Endothelial cell of umbilical vein (primary cell): ENCODE measurements at regions not wholly inside any gene's neighbourhood (a gene's known extent, or its start where the extent isn't known, plus 50 kb on each side); places are given as distances from the start of the nearest gene placed in this dataset.

Experiments
- BruUV-seq: library from RNA; stranded (reverse); fragments of 400-500 nt; replicated peaks from 2 replicates; lab custom pipeline; 2021; lab: Mats Ljungman, UMichigan
- CTCF ChIA-PET: fragments of 300-600, 350-600 bp; sonication (Branson Sonifier 250); formaldehyde crosslinking; loops from one replicate; lab custom pipeline; 2021; ENCODE audit warnings: antibody characterized with exemption, inconsistent platforms; lab: Charles Lee
- POLR2A ChIA-PET: fragments of 300-600, 350-600 bp; sonication (Branson Sonifier 250); formaldehyde crosslinking; loops from one replicate; lab custom pipeline; 2021; ENCODE audit warnings: antibody characterized with exemption, inconsistent platforms; lab: Charles Lee
- DNase-seq: peaks from one replicate; pipeline ENCODE4 v3.0.0-alpha.2; 2011; ENCODE audit warnings: low read depth, low spot score
- FAIRE-seq: peaks from 2 replicates; lab custom pipeline; 2011; peaks lifted over from hg19 to GRCh38; lab: Jason Lieb, UNC
- H2AFZ ChIP-seq: 2 replicates; pipeline ENCODE4 v1.6.0; 2012; ENCODE audit warnings: low read depth, low read length, control low read depth, inconsistent platforms
- H3K27ac ChIP-seq: 2 replicates; pipeline ENCODE4 v1.5.1; 2011; ENCODE audit warnings: low read depth, mild to moderate bottlenecking, control low read depth, low read length, moderate library complexity; ENCODE audit not compliant: insufficient read depth
- H3K27me3 ChIP-seq, 2 experiments: 2 replicates each; pipeline versions ENCODE4 v1.6.0 to v1.6.1; 2011; ENCODE audit warnings: low read length in 2 of 2, mixed read lengths in 1 of 2; ENCODE audit not compliant: control insufficient read depth in 2 of 2, insufficient read depth in 2 of 2
- H3K36me3 ChIP-seq, 2 experiments: 2 replicates in 1 of 2; 3 replicates in 1 of 2; pipeline ENCODE4 v1.5.1; 2011; ENCODE audit warnings: low read length in 2 of 2, mild to moderate bottlenecking in 1 of 2, moderate library complexity in 1 of 2; ENCODE audit not compliant: control insufficient read depth in 2 of 2, insufficient read depth in 2 of 2; ENCODE audit errors: extremely low read depth in 1 of 2
- H3K4me1 ChIP-seq: 3 replicates; pipeline ENCODE4 v1.5.1; 2011; ENCODE audit warnings: mild to moderate bottlenecking, low read length; ENCODE audit not compliant: control insufficient read depth, insufficient read depth; ENCODE audit errors: extremely low read depth
- H3K4me2 ChIP-seq: 2 replicates; pipeline ENCODE4 v1.6.1; 2011; ENCODE audit warnings: low read length, control low read depth, mixed read lengths; ENCODE audit not compliant: insufficient read depth
- H3K4me3 ChIP-seq, 3 experiments: fragments of 200-600 bp in 1 of 3; sonication (generic), shearing (Covaris generic) in 1 of 3; replicated peaks in 1 of 3; 2 replicates each; pipeline ENCODE4 v1.5.1; 2011 to 2016; ENCODE audit warnings: control low read depth in 3 of 3, low read length in 3 of 3, mild to moderate bottlenecking in 2 of 3, inconsistent platforms in 1 of 3, low read depth in 1 of 3, moderate library complexity in 1 of 3; ENCODE audit not compliant: insufficient read depth in 1 of 3
- H3K79me2 ChIP-seq: 2 replicates; pipeline ENCODE4 v1.6.0; 2012; ENCODE audit warnings: low read length, inconsistent platforms; ENCODE audit not compliant: control insufficient read depth, insufficient read depth
- H3K9ac ChIP-seq: replicated peaks from 2 replicates; pipeline ENCODE3; 2011; ENCODE audit warnings: low read length, control low read depth; ENCODE audit not compliant: insufficient read depth; ENCODE audit errors: extremely low read depth
- H3K9me1 ChIP-seq: replicated peaks from 3 replicates; pipeline ENCODE4 v1.6.0; 2011; ENCODE audit warnings: mild to moderate bottlenecking, low read length; ENCODE audit not compliant: control insufficient read depth, insufficient read depth; ENCODE audit errors: extremely low read depth
- H3K9me3 ChIP-seq: replicated peaks from 2 replicates; pipeline ENCODE4 v1.5.1; 2012; ENCODE audit warnings: low read length, inconsistent platforms; ENCODE audit not compliant: control insufficient read depth, insufficient read depth
- H4K20me1 ChIP-seq: replicated peaks from 2 replicates; pipeline ENCODE3; 2011; ENCODE audit warnings: mild to moderate bottlenecking, low read length; ENCODE audit not compliant: control insufficient read depth, insufficient read depth; ENCODE audit errors: extremely low read depth
- CTCF ChIP-seq, 2 donors: IDR thresholded peaks; 1 replicate in 1 of 2; 2 replicates in 1 of 2; pipeline ENCODE4 v1.5.1; 2011; ENCODE audit warnings: low read length in 2 of 2, mild to moderate bottlenecking in 2 of 2, moderate library complexity in 2 of 2, control low read depth in 1 of 2, inconsistent platforms in 1 of 2, low read depth in 1 of 2; ENCODE audit not compliant: insufficient read depth in 1 of 2; ENCODE audit errors: extremely low read depth in 1 of 2
- EZH2 ChIP-seq: IDR thresholded peaks from 2 replicates; pipeline ENCODE4 v1.6.1; 2012; ENCODE audit warnings: borderline replicate concordance, low read depth, mild to moderate bottlenecking, moderate library complexity, low read length, inconsistent platforms; ENCODE audit not compliant: severe bottlenecking
- FOS ChIP-seq: IDR thresholded peaks from 2 replicates; pipeline ENCODE4 v1.6.1; 2011; ENCODE audit warnings: mild to moderate bottlenecking, low read length, moderate library complexity, borderline replicate concordance; ENCODE audit not compliant: insufficient read depth
- GATA2 ChIP-seq: IDR thresholded peaks from 2 replicates; pipeline ENCODE4 v1.7.0; 2011; ENCODE audit warnings: low read depth, mild to moderate bottlenecking, moderate library complexity, mixed read lengths, low read length; ENCODE audit not compliant: insufficient read length, insufficient read depth
- JUN ChIP-seq: IDR thresholded peaks from 2 replicates; pipeline ENCODE4 v1.6.1; 2011; ENCODE audit warnings: borderline replicate concordance, low read depth; ENCODE audit not compliant: insufficient read length, insufficient read depth
- MAX ChIP-seq: IDR thresholded peaks from 2 replicates; pipeline ENCODE4 v1.6.1; 2011; ENCODE audit not compliant: insufficient read depth, insufficient read length
- MYC ChIP-seq: IDR thresholded peaks from one replicate; pipeline ENCODE4 v1.6.1; 2011; ENCODE audit warnings: mild to moderate bottlenecking, low read depth, low read length
- POLR2A ChIP-seq: IDR thresholded peaks from 2 replicates; pipeline ENCODE4 v1.6.1; 2012; ENCODE audit warnings: low read depth, mild to moderate bottlenecking, control low read depth, low read length
- POLR2AphosphoS5 ChIP-seq: IDR thresholded peaks from 2 replicates; pipeline ENCODE4 v1.6.1; 2012; ENCODE audit warnings: low read depth, mild to moderate bottlenecking, control low read depth, low read length, moderate library complexity; ENCODE audit not compliant: insufficient read depth
- dilution Hi-C: fragments of 300-500 bp; cut with MboI; formaldehyde crosslinking; loops from one replicate; pipeline ENCODE4 v1.15.0; 2019; ENCODE audit warnings: low sequenced_read_pairs; ENCODE audit not compliant: extremely low pct_ligation_motif_present
- intact Hi-C: fragments of 100-400 bp; cut with micrococcal nuclease; formaldehyde crosslinking; loops from one replicate; pipeline ENCODE4 v1.10.0; 2022

DNA sequence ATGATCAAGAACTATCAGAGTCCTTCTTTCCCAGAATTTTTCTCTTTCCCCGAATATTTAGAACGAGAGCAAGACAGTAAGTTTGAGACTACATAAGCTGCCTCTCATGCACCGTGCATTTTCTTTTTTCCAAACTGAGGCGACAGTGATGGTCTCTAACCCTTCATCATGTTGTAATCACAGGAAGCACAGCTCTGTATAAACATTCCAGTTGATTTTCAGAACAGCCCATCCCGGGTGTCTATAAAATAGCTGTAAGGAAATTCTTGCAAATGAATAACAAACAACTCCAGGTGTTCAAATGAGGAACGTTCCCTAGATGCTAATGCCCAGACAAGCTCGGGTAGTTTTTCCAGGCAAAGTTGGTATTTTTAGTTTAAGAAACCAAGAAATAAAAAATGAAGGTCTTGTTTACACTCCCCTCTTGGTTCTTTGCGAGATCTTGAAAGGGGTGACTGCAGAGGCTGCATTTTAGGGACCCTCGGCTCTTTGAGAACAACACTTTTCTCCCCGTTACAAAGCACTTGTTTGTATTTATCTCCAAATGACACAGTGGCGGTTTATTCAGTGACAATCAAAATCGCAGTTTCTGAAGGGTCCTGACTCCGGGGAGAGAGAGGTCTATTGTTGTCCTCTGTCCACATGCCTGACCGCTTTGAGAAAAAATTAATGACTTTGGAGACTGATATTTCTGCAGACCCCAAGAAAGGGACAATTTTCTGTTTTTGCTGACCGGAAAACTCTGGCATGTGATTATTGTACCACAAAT is 101.1 kb upstream of the NCK2 start:
- Histone ChIP-seq H3K9ac (no peak overlapping the region), H3K27me3 (no peaks in the 10 kb centered on the region), H2AFZ (no peak overlapping the region), H3K4me3 (no peak overlapping the region), H3K4me1 (no peaks in the 10 kb centered on the region), H3K79me2 (no peaks in the 10 kb centered on the region), H4K20me1 (no peaks in the 10 kb centered on the region), H3K36me3 (no peaks in the 10 kb centered on the region), H3K9me1 (no peaks in the 10 kb centered on the region), H3K4me2 (no peak overlapping the region), H3K9me3 (no peaks in the 10 kb centered on the region), H3K27ac (no peak overlapping the region)
- dilution Hi-C loops (no loop called here), intact Hi-C loops (no loop called here)
- FAIRE-seq (no peak), DNase-seq (no peak)
- no peak for TF ChIP-seq GATA2
- TF ChIP-seq JUN = no peak
- TF ChIP-seq CTCF (IDR thresholded peaks at IDR 0.05; ENCODE audit: extremely low read depth in 1 of 2, insufficient read depth in 1 of 2, low read depth in 1 of 2, low read length in 2 of 2) = no peak
- no peak for TF ChIP-seq MYC
- TF ChIP-seq MAX = no peak
- no peak for TF ChIP-seq POLR2A
- no peak for TF ChIP-seq EZH2
- no peak for TF ChIP-seq FOS
- TF ChIP-seq POLR2AphosphoS5 = no peak
- CTCF ChIA-PET = no interaction called here
- no TSS peak for BruUV-seq
- POLR2A ChIA-PET = no interaction called here
